ENCODE measurements at regions not wholly inside any gene's neighbourhood (a gene's known extent, or its start where the extent isn't known, plus 50 kb on each side); places are given as distances from the start of the nearest gene placed in this dataset.
"Not testable (repeated sequence)": the region's sequence is repeated elsewhere in the genome, so short reads cannot be mapped to it uniquely, and the experiment has no call there.

DNA sequence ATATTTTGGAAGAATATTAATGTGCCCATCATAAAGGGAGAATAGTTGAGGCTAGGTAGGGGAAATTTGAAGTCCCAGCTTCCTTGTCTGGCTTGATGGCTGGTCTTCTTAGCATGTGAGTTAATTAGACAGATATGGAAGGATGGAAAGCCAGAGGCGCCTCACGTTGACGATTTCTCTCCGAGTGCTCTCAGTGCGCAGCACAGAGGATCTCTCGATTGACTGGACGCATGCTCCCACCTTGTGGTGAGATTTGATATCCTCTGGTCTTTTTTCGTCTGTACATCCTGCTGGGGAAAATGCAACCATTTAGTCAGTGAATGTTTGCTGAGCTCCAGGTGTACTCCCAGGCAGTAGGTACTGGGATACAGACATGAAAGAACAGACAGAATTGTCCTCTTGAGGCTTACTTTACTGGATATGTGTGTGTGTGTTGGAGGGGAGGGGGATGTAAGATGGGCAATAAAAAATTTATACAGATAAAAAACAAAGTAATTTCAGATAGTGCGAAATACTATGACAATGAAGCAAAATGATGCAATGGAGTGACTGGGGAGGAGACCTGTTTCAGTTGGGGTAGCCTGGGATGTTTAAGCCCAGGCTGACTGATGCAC, 66.9 kb upstream of the ZNG1B start:
- intact Hi-C loops (cut with micrococcal nuclease) = loop anchor here (1.0 to 10.0 kb wide), 6 partner anchors 121 to 386 kb away; no protein-coding TSS in a partner anchor
- CTCF ChIA-PET = interaction anchor here (0.6 to 3.4 kb wide), 17 partner anchors 14 to 745 kb away, joined by 3 to 32 read pairs (median 5); no protein-coding TSS in a partner anchor
- peak overlapping the region in 3 of 9 donors; percentile 1 to 90 (median 40) for H3K27ac Mint-ChIP-seq

DNA sequence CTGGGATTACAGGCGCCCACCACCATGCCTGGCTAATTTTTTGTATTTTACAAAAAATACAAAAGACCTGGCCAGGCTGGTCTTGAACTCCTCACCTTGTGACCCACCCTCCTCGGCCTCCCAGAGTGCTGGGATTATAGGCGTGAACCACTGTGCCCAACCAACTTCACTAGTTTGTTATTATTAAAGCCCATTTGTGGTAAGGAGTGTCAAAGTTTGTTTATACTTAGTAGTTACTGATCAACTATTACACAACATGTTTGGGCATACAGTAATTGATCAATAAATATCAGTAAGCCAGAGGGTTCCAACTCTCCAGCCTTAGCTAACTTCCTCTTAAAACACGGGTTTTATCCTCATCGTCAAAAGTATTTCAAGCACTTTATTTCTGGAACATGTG, 67.5 kb upstream of the ZNG1B start:
- ATAC-seq (no peak), DNase-seq (no peak)
- Histone ChIP-seq H3K4me3 (ENCODE audit: low read length) (no peak overlapping the region), H3K9me3 (ENCODE audit: control insufficient read depth in 2 of 3, low read length in 3 of 3) (no peaks in the 10 kb centered on the region), H3K4me1 (ENCODE audit: control insufficient read depth in 2 of 2, insufficient read depth in 2 of 2, low read length in 2 of 2) (no peaks in the 10 kb centered on the region), H3K36me3 (ENCODE audit: control insufficient read depth in 2 of 3, insufficient read depth in 3 of 3, low read length in 3 of 3) (no peaks in the 10 kb centered on the region), H3K27ac (ENCODE audit: low read depth, low read length) (no peak overlapping the region), H3K27me3 (ENCODE audit: control insufficient read depth in 2 of 2, insufficient read depth in 2 of 2, low read length in 2 of 2) (no peaks in the 10 kb centered on the region)
- ChIA-PET CTCF (interaction anchor here (0.6 to 3.4 kb wide), 17 partner anchors 15 to 745 kb away, joined by 3 to 32 read pairs (median 5); no protein-coding TSS in a partner anchor), POLR2A (interaction anchor here (0.7 to 1.3 kb wide), 4 partner anchors 123 to 232 kb away, joined by 3 to 4 read pairs (median 4); no protein-coding TSS in a partner anchor)
- Mint-ChIP-seq H3K4me1 (peaks cover 0 to 16% (median 6%) of the 10 kb centered on the region in 7 donors), H3K27me3 (peaks cover 0 to 12% (median 6%) of the 10 kb centered on the region in 5 donors), H3K36me3 (no peaks in the 10 kb centered on the region), H3K27ac (no peak overlapping the region), H3K9me3 (no peaks in the 10 kb centered on the region), H3K4me3 (no peak overlapping the region)
- intact Hi-C loops (cut with micrococcal nuclease) = loop anchor here (1.0 to 10.0 kb wide), 6 partner anchors 121 to 385 kb away; no protein-coding TSS in a partner anchor

More for the DNA sequence above, 66.9 kb upstream of the ZNG1B start:
- Histone ChIP-seq H3K27me3 (ENCODE audit: control insufficient read depth in 2 of 2, insufficient read depth in 2 of 2, low read length in 2 of 2) (no peaks in the 10 kb centered on the region), H3K36me3 (ENCODE audit: control insufficient read depth in 2 of 3, insufficient read depth in 3 of 3, low read length in 3 of 3) (no peaks in the 10 kb centered on the region), H3K27ac (ENCODE audit: low read depth, low read length) (no peak overlapping the region), H3K4me1 (ENCODE audit: control insufficient read depth in 2 of 2, insufficient read depth in 2 of 2, low read length in 2 of 2) (no peaks in the 10 kb centered on the region), H3K4me3 (ENCODE audit: low read length) (no peak overlapping the region), H3K9me3 (ENCODE audit: control insufficient read depth in 2 of 3, low read length in 3 of 3) (no peaks in the 10 kb centered on the region)
- H3K27me3 Mint-ChIP-seq = peaks cover 0 to 16% (median 6%) of the 10 kb centered on the region in 5 donors
- ATAC-seq (peak; percentile 91), DNase-seq (peak; percentile 27 to 82 (median 68))
- no peaks in the 10 kb centered on the region for H3K9me3 Mint-ChIP-seq
- no peak overlapping the region for H3K4me3 Mint-ChIP-seq
- POLR2A ChIA-PET = interaction anchor here (0.7 to 1.3 kb wide), 4 partner anchors 123 to 232 kb away, joined by 3 to 4 read pairs (median 4); no protein-coding TSS in a partner anchor
- H3K36me3 Mint-ChIP-seq = no peaks in the 10 kb centered on the region
- H3K4me1 Mint-ChIP-seq = peaks cover 0 to 18% (median 6%) of the 10 kb centered on the region in 7 donors

- CTCF ChIA-PET = interaction anchor here (0.6 kb wide), 1 partner anchor 230 kb away, joined by 4 read pairs; no protein-coding TSS in a partner anchor
- POLR2A ChIA-PET = not testable (repeated sequence)
These were observed 68.9 kb upstream of the ZNG1B start for GRCh38 chr2:113368581-113368980.

GRCh38 chr2:113366821-113367220, 70.7 kb upstream of the ZNG1B start:
- POLR2A ChIA-PET; H3K27ac ChIP-seq (ENCODE audit: low read depth, low read length); ATAC-seq; H3K4me1 ChIP-seq (ENCODE audit: control insufficient read depth in 2 of 2, insufficient read depth in 2 of 2, low read length in 2 of 2); H3K36me3 ChIP-seq (ENCODE audit: control insufficient read depth in 2 of 3, insufficient read depth in 3 of 3, low read length in 3 of 3); H3K9me3 Mint-ChIP-seq; H3K27ac Mint-ChIP-seq; H3K4me3 ChIP-seq (ENCODE audit: low read length); H3K4me3 Mint-ChIP-seq; H3K27me3 ChIP-seq (ENCODE audit: control insufficient read depth in 2 of 2, insufficient read depth in 2 of 2, low read length in 2 of 2); intact Hi-C loops (cut with micrococcal nuclease); CTCF ChIA-PET; H3K27me3 Mint-ChIP-seq; H3K9me3 ChIP-seq (ENCODE audit: control insufficient read depth in 2 of 3, low read length in 3 of 3); DNase-seq; H3K36me3 Mint-ChIP-seq: not testable (repeated sequence)
- H3K4me1 Mint-ChIP-seq = peaks cover 0 to 15% (median 6%) of the 10 kb centered on the region in 7 donors

More at GRCh38 chr2:113368581-113368980, 68.9 kb upstream of the ZNG1B start:
- H3K27me3 Mint-ChIP-seq; H3K36me3 ChIP-seq (ENCODE audit: control insufficient read depth in 2 of 3, insufficient read depth in 3 of 3, low read length in 3 of 3); H3K4me3 ChIP-seq (ENCODE audit: low read length); H3K27me3 ChIP-seq (ENCODE audit: control insufficient read depth in 2 of 2, insufficient read depth in 2 of 2, low read length in 2 of 2); H3K9me3 Mint-ChIP-seq; intact Hi-C loops (cut with micrococcal nuclease); H3K4me1 ChIP-seq (ENCODE audit: control insufficient read depth in 2 of 2, insufficient read depth in 2 of 2, low read length in 2 of 2); DNase-seq; H3K4me3 Mint-ChIP-seq; H3K36me3 Mint-ChIP-seq; H3K27ac ChIP-seq (ENCODE audit: low read depth, low read length); ATAC-seq; H3K9me3 ChIP-seq (ENCODE audit: control insufficient read depth in 2 of 3, low read length in 3 of 3); H3K27ac Mint-ChIP-seq: not testable (repeated sequence)
- peaks cover 0 to 15% (median 6%) of the 10 kb centered on the region in 7 donors for H3K4me1 Mint-ChIP-seq

- POLR2A ChIA-PET; intact Hi-C loops (cut with micrococcal nuclease); H3K4me3 ChIP-seq (ENCODE audit: low read length); DNase-seq; H3K4me3 Mint-ChIP-seq; H3K9me3 ChIP-seq (ENCODE audit: control insufficient read depth in 2 of 3, low read length in 3 of 3); H3K36me3 Mint-ChIP-seq; H3K9me3 Mint-ChIP-seq; H3K27me3 Mint-ChIP-seq; H3K27ac ChIP-seq (ENCODE audit: low read depth, low read length); H3K4me1 ChIP-seq (ENCODE audit: control insufficient read depth in 2 of 2, insufficient read depth in 2 of 2, low read length in 2 of 2); H3K27me3 ChIP-seq (ENCODE audit: control insufficient read depth in 2 of 2, insufficient read depth in 2 of 2, low read length in 2 of 2); H3K36me3 ChIP-seq (ENCODE audit: control insufficient read depth in 2 of 3, insufficient read depth in 3 of 3, low read length in 3 of 3): not testable (repeated sequence)
- H3K27ac Mint-ChIP-seq = peak overlapping the region in 1 of 9 donors; percentile 41
- H3K4me1 Mint-ChIP-seq = peaks cover 0 to 15% (median 6%) of the 10 kb centered on the region in 7 donors
- peak; percentile 63 for ATAC-seq
- CTCF ChIA-PET = interaction anchor here (0.7 to 1.5 kb wide), 3 partner anchors 117 to 227 kb away, joined by 3 to 4 read pairs (median 3); no protein-coding TSS in a partner anchor
These were observed 71.7 kb upstream of the ZNG1B start for GRCh38 chr2:113365791-113366190.

DNA sequence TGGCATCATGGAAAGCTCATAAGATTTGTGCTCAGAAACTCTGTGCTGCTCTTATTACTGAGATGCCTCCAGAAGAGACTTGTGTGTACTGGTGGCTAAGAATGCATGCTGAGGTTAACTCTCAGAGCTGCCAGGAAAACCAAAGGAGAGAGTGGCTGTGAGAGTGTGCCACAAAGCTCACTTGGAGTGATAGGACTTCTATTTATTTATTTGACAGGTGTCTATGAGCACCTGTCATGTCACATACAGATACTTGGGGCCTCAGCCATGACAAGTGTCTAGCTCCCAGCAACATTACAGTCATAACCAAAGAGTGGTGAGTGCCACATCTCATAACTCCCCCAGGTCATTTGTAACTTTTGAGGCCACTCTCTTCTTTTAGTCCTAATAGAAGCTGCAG, 72.2 kb upstream of the ZNG1B start:
- H3K4me1 ChIP-seq (ENCODE audit: control insufficient read depth in 2 of 2, insufficient read depth in 2 of 2, low read length in 2 of 2); DNase-seq; H3K36me3 ChIP-seq (ENCODE audit: control insufficient read depth in 2 of 3, insufficient read depth in 3 of 3, low read length in 3 of 3); H3K27me3 ChIP-seq (ENCODE audit: control insufficient read depth in 2 of 2, insufficient read depth in 2 of 2, low read length in 2 of 2); ATAC-seq; H3K36me3 Mint-ChIP-seq; H3K27me3 Mint-ChIP-seq; POLR2A ChIA-PET; H3K4me3 ChIP-seq (ENCODE audit: low read length); H3K9me3 Mint-ChIP-seq; H3K4me3 Mint-ChIP-seq; H3K27ac Mint-ChIP-seq; H3K27ac ChIP-seq (ENCODE audit: low read depth, low read length); H3K9me3 ChIP-seq (ENCODE audit: control insufficient read depth in 2 of 3, low read length in 3 of 3); intact Hi-C loops (cut with micrococcal nuclease): not testable (repeated sequence)
- CTCF ChIA-PET = interaction anchor here (0.7 to 1.5 kb wide), 4 partner anchors 116 to 228 kb away, joined by 3 to 4 read pairs (median 3); no protein-coding TSS in a partner anchor
- H3K4me1 Mint-ChIP-seq = peaks cover 0 to 15% (median under 1%) of the 10 kb centered on the region in 7 donors

All from naive thymus-derived CD4-positive, alpha-beta T cell (primary cell).